Parathyroid adenoma (tissue), 2 donors: ENCODE measurements at regions not wholly inside any gene's neighbourhood (a gene's known extent, or its start where the extent isn't known, plus 50 kb on each side); places are given as distances from the start of the nearest gene placed in this dataset.

Experiments used
- H2AFZ ChIP-seq: fragments of 300-600 bp; sonication (generic); one replicate; pipeline ENCODE4 v1.7.0; 2017; ENCODE audit warnings: antibody characterized with exemption, mild to moderate bottlenecking
- H3K27ac ChIP-seq: fragments of 300-600 bp; sonication (generic); one replicate; pipeline ENCODE4 v1.7.0; 2017
- H3K27me3 ChIP-seq: fragments of 300-600 bp; sonication (generic); one replicate; pipeline ENCODE4 v1.7.0; 2017; ENCODE audit warnings: low read length; ENCODE audit not compliant: control insufficient read depth, insufficient read depth
- H3K36me3 ChIP-seq: fragments of 300-600 bp; sonication (generic); one replicate; pipeline ENCODE4 v1.7.0; 2017; ENCODE audit warnings: low read length; ENCODE audit not compliant: control insufficient read depth, insufficient read depth
- H3K4me1 ChIP-seq: fragments of 300-600 bp; sonication (generic); one replicate; pipeline ENCODE4 v1.7.0; 2017; ENCODE audit warnings: control low read depth
- H3K4me2 ChIP-seq: fragments of 300-600 bp; sonication (generic); one replicate; pipeline ENCODE4 v1.7.0; 2017; ENCODE audit warnings: low read length
- H3K4me3 ChIP-seq: fragments of 300-600 bp; sonication (generic); one replicate; pipeline ENCODE4 v1.7.0; 2017; ENCODE audit warnings: low read depth, low read length
- H3K79me2 ChIP-seq: fragments of 300-600 bp; sonication (generic); one replicate; pipeline ENCODE4 v1.7.0; 2017; ENCODE audit warnings: control low read depth
- H3K9ac ChIP-seq: fragments of 300-600 bp; sonication (generic); one replicate; pipeline ENCODE4 v1.7.0; 2017; ENCODE audit warnings: mild to moderate bottlenecking
- H3K9me3 ChIP-seq: fragments of 300-600 bp; sonication (generic); one replicate; pipeline ENCODE4 v1.7.0; 2017; ENCODE audit warnings: low read length; ENCODE audit not compliant: control insufficient read depth
- CTCF ChIP-seq: fragments of 300-600 bp; sonication (generic); IDR thresholded peaks from one replicate; pipeline ENCODE4 v1.7.0; 2017; ENCODE audit warnings: antibody characterized with exemption, mild to moderate bottlenecking
- donor health status: primary hyperparathyroidism.

- H3K27ac ChIP-seq: no peak overlapping the region
- TF ChIP-seq CTCF: no peak
- H3K9ac ChIP-seq: no peak overlapping the region
- H3K27me3 ChIP-seq: no peaks in the 10 kb centered on the region
- H2AFZ ChIP-seq: peak overlapping the region; percentile 27
- H3K4me1 ChIP-seq: no peaks in the 10 kb centered on the region
- H3K36me3 ChIP-seq: no peaks in the 10 kb centered on the region
- H3K79me2 ChIP-seq: no peaks in the 10 kb centered on the region
- no peak overlapping the region for H3K4me2 ChIP-seq
- H3K4me3 ChIP-seq: no peak overlapping the region
- H3K9me3 ChIP-seq: no peaks in the 10 kb centered on the region
These were observed 295.9 kb upstream of the ATP2B1 start for GRCh38 chr12:90004319-90005074.

- no peaks in the 10 kb centered on the region for H3K4me1 ChIP-seq
- TF ChIP-seq CTCF: no peak
- no peak overlapping the region for H3K9ac ChIP-seq
- H3K79me2 ChIP-seq: no peaks in the 10 kb centered on the region
- H3K4me2 ChIP-seq: no peak overlapping the region
- H2AFZ ChIP-seq: no peak overlapping the region
- H3K36me3 ChIP-seq: no peaks in the 10 kb centered on the region
- H3K27me3 ChIP-seq: no peaks in the 10 kb centered on the region
- H3K9me3 ChIP-seq: no peaks in the 10 kb centered on the region
- no peak overlapping the region for H3K27ac ChIP-seq
- no peak overlapping the region for H3K4me3 ChIP-seq
These were observed 295.1 kb upstream of the ATP2B1 start for GRCh38 chr12:90003688-90004087.

GRCh38 chr12:90000721-90001120 is 292.1 kb upstream of the ATP2B1 start:
- H3K36me3 ChIP-seq: no peaks in the 10 kb centered on the region
- no peaks in the 10 kb centered on the region for H3K4me1 ChIP-seq
- no peak overlapping the region for H2AFZ ChIP-seq
- H3K27me3 ChIP-seq: no peaks in the 10 kb centered on the region
- no peak overlapping the region for H3K4me2 ChIP-seq
- TF ChIP-seq CTCF: no peak
- H3K9ac ChIP-seq: no peak overlapping the region
- no peak overlapping the region for H3K27ac ChIP-seq
- no peaks in the 10 kb centered on the region for H3K9me3 ChIP-seq
- no peak overlapping the region for H3K4me3 ChIP-seq
- H3K79me2 ChIP-seq: no peaks in the 10 kb centered on the region

- H3K79me2 ChIP-seq: no peaks in the 10 kb centered on the region
- no peak overlapping the region for H2AFZ ChIP-seq
- H3K36me3 ChIP-seq: no peaks in the 10 kb centered on the region
- H3K9ac ChIP-seq: no peak overlapping the region
- H3K27ac ChIP-seq: no peak overlapping the region
- no peaks in the 10 kb centered on the region for H3K27me3 ChIP-seq
- no peaks in the 10 kb centered on the region for H3K9me3 ChIP-seq
- H3K4me1 ChIP-seq: no peaks in the 10 kb centered on the region
- H3K4me3 ChIP-seq: no peak overlapping the region
- H3K4me2 ChIP-seq: no peak overlapping the region
- no peak for TF ChIP-seq CTCF
These were observed 291.3 kb upstream of the ATP2B1 start for GRCh38 chr12:89999699-90000505.
